Panc1 (cell line): ENCODE measurements at regions not wholly inside any gene's neighbourhood (a gene's known extent, or its start where the extent isn't known, plus 50 kb on each side); places are given as distances from the start of the nearest gene placed in this dataset.

Source experiments
- ATAC-seq: fragments of 200-7000 bp; cut with Tn5 transposase; 2 replicates; pipeline ENCODE4 v1.9.1; 2020; ENCODE audit warnings: mild to moderate bottlenecking, moderate library complexity
- BruUV-seq: library from RNA; stranded (reverse); fragments of 400-500 nt; replicated peaks from 2 replicates; lab custom pipeline; 2021; lab: Mats Ljungman, UMichigan
- CTCF ChIA-PET: fragments of 300-600 bp; sonication (Branson Sonifier 250); formaldehyde crosslinking; loops from one replicate; lab custom pipeline; 2022; ENCODE audit warnings: antibody characterized with exemption; lab: Charles Lee
- POLR2A ChIA-PET: fragments of 300-600 bp; sonication (Branson Sonifier 250); formaldehyde crosslinking; loops from one replicate; lab custom pipeline; 2022; ENCODE audit warnings: antibody characterized with exemption; lab: Charles Lee
- DNase-seq: peaks from one replicate; pipeline ENCODE4 v3.0.0-alpha.2; 2010; ENCODE audit warnings: low read depth, low spot score
- H3K27ac ChIP-seq: 2 replicates; pipeline ENCODE4 v1.5.1; 2011; ENCODE audit warnings: mild to moderate bottlenecking, low read length, inconsistent platforms
- H3K27me3 ChIP-seq: fragments of 200-500 bp; sonication (Bioruptor generic); 2 replicates; pipeline ENCODE4 v1.6.0; 2014; ENCODE audit warnings: low read length, inconsistent platforms; ENCODE audit not compliant: control insufficient read depth, insufficient read depth
- H3K36me3 ChIP-seq: fragments of 200-500 bp; sonication (Bioruptor generic); 2 replicates; pipeline ENCODE4 v1.5.1; 2014; ENCODE audit warnings: inconsistent platforms, mild to moderate bottlenecking, low read length, moderate library complexity; ENCODE audit not compliant: control insufficient read depth, insufficient read depth
- H3K4me1 ChIP-seq: 2 replicates; pipeline ENCODE4 v1.5.1; 2011; ENCODE audit warnings: inconsistent platforms, mild to moderate bottlenecking, low read length, moderate library complexity; ENCODE audit not compliant: control insufficient read depth, insufficient read depth
- H3K4me3 ChIP-seq, 2 experiments: 2 replicates each; pipeline ENCODE4 v1.5.1; 2011 to 2012; ENCODE audit warnings: low read depth in 2 of 2, low read length in 2 of 2, mild to moderate bottlenecking in 2 of 2, inconsistent platforms in 1 of 2, moderate library complexity in 1 of 2
- H3K9me3 ChIP-seq: fragments of 200-500 bp; sonication (Bioruptor generic); 2 replicates; pipeline ENCODE4 v1.5.1; 2014; ENCODE audit warnings: low read depth, mild to moderate bottlenecking, inconsistent platforms, low read length, moderate library complexity; ENCODE audit not compliant: control insufficient read depth, insufficient read depth
- CTCF ChIP-seq: fragments of 450-650 bp; IDR thresholded peaks from 2 replicates; pipeline ENCODE4 v1.5.1; 2017; ENCODE audit warnings: mild to moderate bottlenecking
- POLR2AphosphoS5 ChIP-seq: IDR thresholded peaks from 2 replicates; pipeline ENCODE4 v1.6.1; 2012; ENCODE audit warnings: mild to moderate bottlenecking, low read depth, low read length, moderate library complexity
- REST ChIP-seq, 2 experiments: IDR thresholded peaks; 2 replicates each; pipeline ENCODE4 v1.6.1; 2011 to 2012; ENCODE audit warnings: low read depth in 2 of 2, control low read depth in 1 of 2, low read length in 1 of 2, mild to moderate bottlenecking in 1 of 2, moderate library complexity in 1 of 2; ENCODE audit not compliant: insufficient read depth in 1 of 2
- SIN3A ChIP-seq: IDR thresholded peaks from 2 replicates; pipeline ENCODE4 v1.6.1; 2012; ENCODE audit warnings: low read depth, mild to moderate bottlenecking, low read length, moderate library complexity, borderline replicate concordance; ENCODE audit not compliant: insufficient read depth
- TCF7L2 ChIP-seq: IDR thresholded peaks from 2 replicates; pipeline ENCODE4 v1.6.1; 2011; ENCODE audit warnings: mild to moderate bottlenecking, low read depth, low read length, inconsistent platforms
- in situ Hi-C: cut with HindIII; loops from 2 replicates; pipeline ENCODE4 v1.10.0; 2016; ENCODE audit warnings: low sequenced_read_pairs, low pct_unique_long_range_greater_than_20kb
- intact Hi-C: fragments of 100-400 bp; cut with micrococcal nuclease; formaldehyde crosslinking; loops from one replicate; pipeline ENCODE4 v1.10.0; 2022; ENCODE audit not compliant: unreplicated experiment

- no TSS peak for BruUV-seq
- intact Hi-C loops: loop anchor here (5.0 kb wide), 2 partner anchors 304 to 389 kb away; no protein-coding TSS in a partner anchor
- Histone ChIP-seq H3K27ac (no peak overlapping the region), H3K36me3 (no peaks in the 10 kb centered on the region), H3K4me1 (no peaks in the 10 kb centered on the region), H3K9me3 (no peaks in the 10 kb centered on the region), H3K27me3 (no peaks in the 10 kb centered on the region), H3K4me3 (no peak overlapping the region)
- TF ChIP-seq SIN3A: no peak
- TF ChIP-seq CTCF: no peak
- DNase-seq: no peak
- POLR2A ChIA-PET: no interaction called here
- CTCF ChIA-PET: no interaction called here
- in situ Hi-C loops: no loop called here
- ATAC-seq: no peak
Measured at GRCh38 chrX:25141684-25142083, 125.9 kb upstream of the ARX start.

GRCh38 chrX:25131055-25131454 lies 115.3 kb upstream of the ARX start:
- H3K9me3 ChIP-seq: no peaks in the 10 kb centered on the region
- DNase-seq: no peak
- H3K27me3 ChIP-seq: no peaks in the 10 kb centered on the region; the same call in 1 of the 2 replicates
- ChIA-PET CTCF (no interaction called here), POLR2A (no interaction called here)
- no TSS peak for BruUV-seq
- H3K4me3 ChIP-seq: no peak overlapping the region
- H3K27ac ChIP-seq: no peak overlapping the region
- H3K36me3 ChIP-seq: no peaks in the 10 kb centered on the region; the same call in 1 of the 2 replicates
- intact Hi-C loops (no loop called here), in situ Hi-C loops (no loop called here)
- no peak for ATAC-seq
- TF ChIP-seq CTCF: no peak
- TF ChIP-seq TCF7L2: no peak
- TF ChIP-seq POLR2AphosphoS5: no peak
- TF ChIP-seq REST (IDR thresholded peaks at IDR 0.05; ENCODE audit: insufficient read depth in 1 of 2, low read depth in 2 of 2, low read length in 1 of 2): no peak
- TF ChIP-seq SIN3A: no peak
- H3K4me1 ChIP-seq: no peaks in the 10 kb centered on the region

GRCh38 chrX:25130619-25131018 lies 114.9 kb upstream of the ARX start:
- no peak for ATAC-seq
- no peak overlapping the region for H3K27ac ChIP-seq
- in situ Hi-C loops (no loop called here), intact Hi-C loops (no loop called here)
- no peak for DNase-seq
- TF ChIP-seq POLR2AphosphoS5 (no peak), REST (IDR thresholded peaks at IDR 0.05; ENCODE audit: insufficient read depth in 1 of 2, low read depth in 2 of 2, low read length in 1 of 2) (no peak), CTCF (no peak), TCF7L2 (no peak)
- no peaks in the 10 kb centered on the region for H3K4me1 ChIP-seq
- no peaks in the 10 kb centered on the region; the same call in 1 of the 2 replicates for H3K36me3 ChIP-seq
- H3K4me3 ChIP-seq: no peak overlapping the region
- POLR2A ChIA-PET: no interaction called here
- H3K9me3 ChIP-seq: no peaks in the 10 kb centered on the region
- H3K27me3 ChIP-seq: no peaks in the 10 kb centered on the region
- BruUV-seq: no TSS peak
- CTCF ChIA-PET: no interaction called here
